ENCODE measurements at regions not wholly inside any gene's neighbourhood (a gene's known extent, or its start where the extent isn't known, plus 50 kb on each side); places are given as distances from the start of the nearest gene placed in this dataset.

DNA sequence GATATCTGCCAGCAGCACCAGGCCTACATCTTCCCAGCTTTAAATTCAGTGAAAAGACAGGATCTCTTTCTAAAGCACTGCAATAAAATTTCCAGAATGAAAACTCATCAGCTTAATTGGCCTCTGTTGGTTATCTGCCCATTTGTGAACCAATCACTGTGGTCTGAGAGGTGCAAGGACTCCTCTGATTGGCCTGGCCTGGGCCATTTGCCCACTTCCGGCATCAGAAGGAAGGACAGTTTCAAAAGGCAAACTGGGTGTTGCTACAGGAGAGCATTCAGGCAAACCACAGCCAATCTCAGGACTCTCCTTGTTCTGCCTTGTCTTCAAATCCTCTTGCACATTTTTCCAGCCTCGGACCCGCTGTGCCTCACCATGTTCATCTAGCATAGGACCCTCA is 163.9 kb upstream of the CCDC150 start:
- Histone ChIP-seq H3K9me2 (replicated peaks; ENCODE audit: control insufficient read depth, low read length) (no peaks in the 10 kb centered on the region), H3K36me3 (ENCODE audit: control insufficient read depth, low read length) (no peaks in the 10 kb centered on the region), H3K4me1 (ENCODE audit: control insufficient read depth, low read length) (no peaks in the 10 kb centered on the region), H3K27me3 (ENCODE audit: control insufficient read depth, low read length) (no peaks in the 10 kb centered on the region), H3F3A (ENCODE audit: control insufficient read depth, insufficient read depth) (no peaks in the 10 kb centered on the region), H3K79me2 (ENCODE audit: control insufficient read depth, low read length) (no peaks in the 10 kb centered on the region), H3K4me2 (ENCODE audit: low read length) (no peak overlapping the region), H3K9me3 (ENCODE audit: control insufficient read depth, insufficient read depth, low read length) (no peaks in the 10 kb centered on the region), H3K27ac (ENCODE audit: low read depth, low read length) (no peak overlapping the region), H3K4me3 (ENCODE audit: low read length) (no peak overlapping the region), H4K20me1 (ENCODE audit: control insufficient read depth, insufficient read depth, low read depth, low read length) (no peaks in the 10 kb centered on the region)
- TF ChIP-seq, protein P1, sequence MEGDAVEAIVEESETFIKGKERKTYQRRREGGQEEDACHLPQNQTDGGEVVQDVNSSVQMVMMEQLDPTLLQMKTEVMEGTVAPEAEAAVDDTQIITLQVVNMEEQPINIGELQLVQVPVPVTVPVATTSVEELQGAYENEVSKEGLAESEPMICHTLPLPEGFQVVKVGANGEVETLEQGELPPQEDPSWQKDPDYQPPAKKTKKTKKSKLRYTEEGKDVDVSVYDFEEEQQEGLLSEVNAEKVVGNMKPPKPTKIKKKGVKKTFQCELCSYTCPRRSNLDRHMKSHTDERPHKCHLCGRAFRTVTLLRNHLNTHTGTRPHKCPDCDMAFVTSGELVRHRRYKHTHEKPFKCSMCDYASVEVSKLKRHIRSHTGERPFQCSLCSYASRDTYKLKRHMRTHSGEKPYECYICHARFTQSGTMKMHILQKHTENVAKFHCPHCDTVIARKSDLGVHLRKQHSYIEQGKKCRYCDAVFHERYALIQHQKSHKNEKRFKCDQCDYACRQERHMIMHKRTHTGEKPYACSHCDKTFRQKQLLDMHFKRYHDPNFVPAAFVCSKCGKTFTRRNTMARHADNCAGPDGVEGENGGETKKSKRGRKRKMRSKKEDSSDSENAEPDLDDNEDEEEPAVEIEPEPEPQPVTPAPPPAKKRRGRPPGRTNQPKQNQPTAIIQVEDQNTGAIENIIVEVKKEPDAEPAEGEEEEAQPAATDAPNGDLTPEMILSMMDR (IDR thresholded peaks at IDR 0.05; ENCODE audit: low read depth, low read length, poor library complexity, severe bottlenecking), result no peak
- TF ChIP-seq EZH2phosphoT487 (IDR thresholded peaks at IDR 0.05; ENCODE audit: borderline replicate concordance, low read length), result no peak

DNA sequence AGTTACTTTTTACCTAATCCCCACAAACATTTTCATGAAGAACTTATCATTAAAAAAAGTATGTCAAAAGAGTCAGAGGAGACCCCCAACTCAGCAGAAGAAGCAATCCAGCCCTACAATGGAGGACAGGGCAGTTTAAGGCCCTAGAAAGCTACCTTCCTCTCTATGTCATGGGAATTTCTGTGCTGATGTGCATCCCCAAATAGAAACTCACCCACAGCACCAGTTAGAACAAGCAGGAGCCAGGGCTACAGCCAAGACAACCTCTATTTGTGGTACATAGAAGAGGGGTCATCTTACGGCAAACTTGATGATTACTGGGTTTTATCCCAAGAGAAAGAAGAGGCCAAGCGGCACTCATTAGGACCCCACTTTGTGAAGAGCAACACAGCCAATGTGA is 160.9 kb upstream of the CCDC150 start:
- H3K9me2 ChIP-seq (replicated peaks; ENCODE audit: control insufficient read depth, low read length), result no peaks in the 10 kb centered on the region
- no peak overlapping the region for H3K4me3 ChIP-seq (ENCODE audit: low read length)
- no peaks in the 10 kb centered on the region for H4K20me1 ChIP-seq (ENCODE audit: control insufficient read depth, insufficient read depth, low read depth, low read length)
- no peaks in the 10 kb centered on the region for H3K36me3 ChIP-seq (ENCODE audit: control insufficient read depth, low read length)
- H3K79me2 ChIP-seq (ENCODE audit: control insufficient read depth, low read length), result no peaks in the 10 kb centered on the region
- H3F3A ChIP-seq (ENCODE audit: control insufficient read depth, insufficient read depth), result no peaks in the 10 kb centered on the region
- H3K4me2 ChIP-seq (ENCODE audit: low read length), result no peak overlapping the region
- TF ChIP-seq, protein P1 (IDR thresholded peaks at IDR 0.05; ENCODE audit: low read depth, low read length, poor library complexity, severe bottlenecking), result no peak
- TF ChIP-seq EZH2phosphoT487 (IDR thresholded peaks at IDR 0.05; ENCODE audit: borderline replicate concordance, low read length), result no peak
- H3K9me3 ChIP-seq (ENCODE audit: control insufficient read depth, insufficient read depth, low read length), result no peaks in the 10 kb centered on the region
- H3K27ac ChIP-seq (ENCODE audit: low read depth, low read length), result no peak overlapping the region
- H3K4me1 ChIP-seq (ENCODE audit: control insufficient read depth, low read length), result no peaks in the 10 kb centered on the region
- H3K27me3 ChIP-seq (ENCODE audit: control insufficient read depth, low read length), result no peaks in the 10 kb centered on the region; the same call in none of the 2 replicates

DNA sequence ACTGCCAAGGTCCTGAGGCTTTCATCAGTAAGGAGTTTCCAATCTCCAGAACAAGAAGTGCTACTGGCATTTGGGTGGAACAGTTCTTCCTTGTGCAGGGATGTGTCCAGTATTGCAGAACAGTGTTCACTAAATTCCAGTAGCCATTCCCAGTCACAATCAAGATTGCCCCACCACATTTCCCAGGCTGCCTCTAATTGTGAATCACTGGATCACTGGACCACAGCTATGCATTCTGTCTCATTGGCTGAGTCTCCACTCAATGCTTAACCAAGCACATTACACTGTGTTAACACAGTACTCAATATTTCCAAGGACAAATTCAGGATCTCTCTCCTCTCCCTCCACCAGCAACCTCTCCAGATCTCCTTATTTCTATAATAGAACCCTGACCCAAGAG is 160.2 kb upstream of the CCDC150 start:
- Histone ChIP-seq H4K20me1 (ENCODE audit: control insufficient read depth, insufficient read depth, low read depth, low read length) (no peaks in the 10 kb centered on the region), H3K9me2 (replicated peaks; ENCODE audit: control insufficient read depth, low read length) (no peaks in the 10 kb centered on the region), H3K27ac (ENCODE audit: low read depth, low read length) (no peak overlapping the region), H3K79me2 (ENCODE audit: control insufficient read depth, low read length) (no peaks in the 10 kb centered on the region), H3K4me2 (ENCODE audit: low read length) (no peak overlapping the region), H3K4me1 (ENCODE audit: control insufficient read depth, low read length) (no peaks in the 10 kb centered on the region), H3F3A (ENCODE audit: control insufficient read depth, insufficient read depth) (no peaks in the 10 kb centered on the region), H3K36me3 (ENCODE audit: control insufficient read depth, low read length) (no peaks in the 10 kb centered on the region), H3K27me3 (ENCODE audit: control insufficient read depth, low read length) (no peaks in the 10 kb centered on the region; the same call in none of the 2 replicates), H3K4me3 (ENCODE audit: low read length) (no peak overlapping the region), H3K9me3 (ENCODE audit: control insufficient read depth, insufficient read depth, low read length) (no peaks in the 10 kb centered on the region)
- no peak for TF ChIP-seq EZH2phosphoT487 (IDR thresholded peaks at IDR 0.05; ENCODE audit: borderline replicate concordance, low read length)
- TF ChIP-seq, protein P1 (IDR thresholded peaks at IDR 0.05; ENCODE audit: low read depth, low read length, poor library complexity, severe bottlenecking), result no peak

All from DOHH2 (cell line).